ENCODE measurements at regions not wholly inside any gene's neighbourhood (a gene's known extent, or its start where the extent isn't known, plus 50 kb on each side); places are given as distances from the start of the nearest gene placed in this dataset.
"Not testable (repeated sequence)": the region's sequence is repeated elsewhere in the genome, so short reads cannot be mapped to it uniquely, and the experiment has no call there.

DNA sequence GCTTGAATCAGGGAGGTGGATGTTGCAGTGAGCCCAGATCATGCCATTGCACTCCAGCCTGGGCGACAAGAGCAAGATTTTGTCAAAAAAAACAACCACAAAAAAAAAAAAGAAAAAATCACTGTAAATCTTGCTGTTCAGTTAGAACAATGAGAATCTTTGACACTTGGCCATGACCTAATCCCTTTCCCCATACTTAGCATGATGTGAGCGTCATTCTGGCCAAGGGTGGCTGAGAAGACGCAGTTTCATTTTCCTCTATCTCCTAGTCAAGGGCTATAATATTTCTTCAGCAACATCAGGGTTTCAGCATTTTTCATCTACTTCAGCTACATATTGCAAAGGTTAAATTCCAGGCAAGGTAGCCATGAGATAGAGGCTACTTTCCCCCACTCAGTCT is 599.4 kb upstream of the MDGA2 start:
- TF ChIP-seq, protein P1, sequence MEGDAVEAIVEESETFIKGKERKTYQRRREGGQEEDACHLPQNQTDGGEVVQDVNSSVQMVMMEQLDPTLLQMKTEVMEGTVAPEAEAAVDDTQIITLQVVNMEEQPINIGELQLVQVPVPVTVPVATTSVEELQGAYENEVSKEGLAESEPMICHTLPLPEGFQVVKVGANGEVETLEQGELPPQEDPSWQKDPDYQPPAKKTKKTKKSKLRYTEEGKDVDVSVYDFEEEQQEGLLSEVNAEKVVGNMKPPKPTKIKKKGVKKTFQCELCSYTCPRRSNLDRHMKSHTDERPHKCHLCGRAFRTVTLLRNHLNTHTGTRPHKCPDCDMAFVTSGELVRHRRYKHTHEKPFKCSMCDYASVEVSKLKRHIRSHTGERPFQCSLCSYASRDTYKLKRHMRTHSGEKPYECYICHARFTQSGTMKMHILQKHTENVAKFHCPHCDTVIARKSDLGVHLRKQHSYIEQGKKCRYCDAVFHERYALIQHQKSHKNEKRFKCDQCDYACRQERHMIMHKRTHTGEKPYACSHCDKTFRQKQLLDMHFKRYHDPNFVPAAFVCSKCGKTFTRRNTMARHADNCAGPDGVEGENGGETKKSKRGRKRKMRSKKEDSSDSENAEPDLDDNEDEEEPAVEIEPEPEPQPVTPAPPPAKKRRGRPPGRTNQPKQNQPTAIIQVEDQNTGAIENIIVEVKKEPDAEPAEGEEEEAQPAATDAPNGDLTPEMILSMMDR (conservative IDR thresholded peaks at IDR 0.05) = no peak
- no peak for DNase-seq
- no peak overlapping the region for H2BK5ac ChIP-seq (ENCODE audit: insufficient read length, low read length)
- H3K14ac ChIP-seq (ENCODE audit: insufficient read depth, low read length) = no peak overlapping the region
- no peak overlapping the region for H4K5ac ChIP-seq (ENCODE audit: insufficient read length, low read depth, low read length)
- H2AK5ac ChIP-seq (ENCODE audit: insufficient read length, low read length) = no peak overlapping the region
- no peaks in the 10 kb centered on the region for H3K9me3 ChIP-seq (ENCODE audit: control insufficient read depth, low read depth, low read length)
- H3K27ac ChIP-seq (ENCODE audit: insufficient read length, low read depth, low read length) = no peak overlapping the region
- H4K8ac ChIP-seq (replicated peaks; ENCODE audit: insufficient read length, low read depth, low read length) = no peak overlapping the region
- no peak overlapping the region for H2BK20ac ChIP-seq (ENCODE audit: low read depth, low read length, poor library complexity, severe bottlenecking)
- no peak overlapping the region for H3K9ac ChIP-seq (ENCODE audit: extremely low read depth, insufficient read length, low read length)
- peaks cover 4 to 17% of the 10 kb centered on the region in 2 experiments for H3K4me1 Mint-ChIP-seq
- no peak overlapping the region for H3K4ac ChIP-seq (ENCODE audit: low read depth, low read length)
- no peaks in the 10 kb centered on the region; the same call in 1 of the 2 replicates for H3K4me1 ChIP-seq (ENCODE audit: insufficient read depth, low read length)
- H3K27me3 ChIP-seq (ENCODE audit: insufficient read depth, low read length) = no peaks in the 10 kb centered on the region
- no peaks in the 10 kb centered on the region for H4K20me1 ChIP-seq (ENCODE audit: control insufficient read depth, insufficient read depth, insufficient read length)
- H3K4me2 ChIP-seq (ENCODE audit: insufficient read depth, insufficient read length, low read length) = no peak overlapping the region
- no peaks in the 10 kb centered on the region for H3K23me2 ChIP-seq (ENCODE audit: insufficient read length, low read depth, low read length, poor library complexity, severe bottlenecking)
- H2BK12ac ChIP-seq (ENCODE audit: insufficient read length, low read depth, low read length) = peak overlapping the region; percentile 82
- H3T11ph ChIP-seq (ENCODE audit: low read length) = no peak overlapping the region
- H4K91ac ChIP-seq (ENCODE audit: insufficient read length, low read depth, low read length) = no peak overlapping the region
- H2BK15ac ChIP-seq (ENCODE audit: low read depth, low read length) = no peak overlapping the region
- H3K79me2 ChIP-seq (ENCODE audit: insufficient read depth, low read length) = no peaks in the 10 kb centered on the region
- no CpG with 5 or more reads among the region's 3 CpGs for WGBS (ENCODE audit: extremely low coverage, insufficient read length, low lambda C conversion rate)
- H3K27me3 Mint-ChIP-seq (ENCODE audit: low read depth) = no peaks in the 10 kb centered on the region
- no peak overlapping the region for H2BK120ac ChIP-seq (ENCODE audit: low read depth, low read length, poor library complexity, severe bottlenecking)
- no peak overlapping the region for H3K18ac ChIP-seq (ENCODE audit: insufficient read length, low read depth, low read length)
- H2AFZ ChIP-seq (ENCODE audit: low read length) = no peak overlapping the region
- H3K79me1 ChIP-seq (ENCODE audit: insufficient read depth, low read depth, low read length, poor library complexity, severe bottlenecking) = no peaks in the 10 kb centered on the region
- no peak overlapping the region for H3K56ac ChIP-seq (ENCODE audit: insufficient read length, low read depth, low read length)
- peaks cover 0 to 6% (median 0%) of the 10 kb centered on the region in 3 experiments; a peak in 2 of 7 replicates for H3K36me3 Mint-ChIP-seq (ENCODE audit: insufficient read depth in 1 of 3, low read depth in 3 of 3)
- H3K23ac ChIP-seq (ENCODE audit: insufficient read length, low read depth, low read length) = no peak overlapping the region
- no peaks in the 10 kb centered on the region for H3K9me3 Mint-ChIP-seq
- H3K4me3 Mint-ChIP-seq = no peak overlapping the region
- peak overlapping the region in 1 of 3 experiments; percentile 32; a peak in 2 of 7 replicates for H3K27ac Mint-ChIP-seq

DNA sequence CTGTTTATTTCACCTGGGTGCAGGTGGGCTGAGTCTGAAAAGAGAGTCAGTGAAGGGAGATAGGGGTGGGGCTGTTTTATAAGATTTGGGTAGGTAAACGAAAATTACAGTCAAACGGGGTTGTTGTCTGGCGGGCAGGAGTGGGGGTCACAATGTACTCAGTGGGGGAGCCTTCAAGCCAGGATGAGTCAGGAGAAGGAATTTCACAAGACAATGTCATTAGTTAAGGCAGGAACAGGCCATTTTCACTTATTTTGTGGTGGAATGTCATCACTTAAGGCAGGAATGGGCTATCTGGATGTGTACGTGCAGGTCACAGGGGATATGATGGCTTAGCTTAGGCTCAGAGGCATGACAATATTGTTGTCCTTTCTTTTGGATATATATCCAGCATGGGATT is 592.5 kb upstream of the MDGA2 start:
- not testable (repeated sequence) for H3K56ac ChIP-seq (ENCODE audit: insufficient read length, low read depth, low read length); H2BK120ac ChIP-seq (ENCODE audit: low read depth, low read length, poor library complexity, severe bottlenecking); H3K4ac ChIP-seq (ENCODE audit: low read depth, low read length); H3K79me1 ChIP-seq (ENCODE audit: insufficient read depth, low read depth, low read length, poor library complexity, severe bottlenecking); H2BK5ac ChIP-seq (ENCODE audit: insufficient read length, low read length); H4K5ac ChIP-seq (ENCODE audit: insufficient read length, low read depth, low read length); H3K4me1 ChIP-seq (ENCODE audit: insufficient read depth, low read length); H4K20me1 ChIP-seq (ENCODE audit: control insufficient read depth, insufficient read depth, insufficient read length); H3K27ac ChIP-seq (ENCODE audit: insufficient read length, low read depth, low read length); H3K36me3 Mint-ChIP-seq (ENCODE audit: insufficient read depth in 1 of 3, low read depth in 3 of 3); H2BK20ac ChIP-seq (ENCODE audit: low read depth, low read length, poor library complexity, severe bottlenecking); H3K23me2 ChIP-seq (ENCODE audit: insufficient read length, low read depth, low read length, poor library complexity, severe bottlenecking); H2AK5ac ChIP-seq (ENCODE audit: insufficient read length, low read length); H2AFZ ChIP-seq (ENCODE audit: low read length); H4K91ac ChIP-seq (ENCODE audit: insufficient read length, low read depth, low read length); H2BK12ac ChIP-seq (ENCODE audit: insufficient read length, low read depth, low read length); H3K9me3 Mint-ChIP-seq; H4K8ac ChIP-seq (replicated peaks; ENCODE audit: insufficient read length, low read depth, low read length); H2BK15ac ChIP-seq (ENCODE audit: low read depth, low read length); H3K27me3 Mint-ChIP-seq (ENCODE audit: low read depth); H3T11ph ChIP-seq (ENCODE audit: low read length); H3K9me3 ChIP-seq (ENCODE audit: control insufficient read depth, low read depth, low read length); H3K14ac ChIP-seq (ENCODE audit: insufficient read depth, low read length); H3K18ac ChIP-seq (ENCODE audit: insufficient read length, low read depth, low read length); H3K23ac ChIP-seq (ENCODE audit: insufficient read length, low read depth, low read length); H3K27me3 ChIP-seq (ENCODE audit: insufficient read depth, low read length)
- peaks cover 11 to 17% of the 10 kb centered on the region in 2 experiments; a peak in 3 of 4 replicates for H3K4me1 Mint-ChIP-seq
- no CpG with 5 or more reads among the region's 4 CpGs for WGBS (ENCODE audit: extremely low coverage, insufficient read length, low lambda C conversion rate)
- peaks cover 12% of the 10 kb centered on the region; the same call in 1 of the 2 replicates for H3K79me2 ChIP-seq (ENCODE audit: insufficient read depth, low read length)
- H3K4me3 Mint-ChIP-seq = peak overlapping the region; percentile 52 to 58; a peak in 4 of 5 replicates
- peak; percentile 66 for DNase-seq
- peak overlapping the region; percentile 98 for H3K4me2 ChIP-seq (ENCODE audit: insufficient read depth, insufficient read length, low read length)
- H3K27ac Mint-ChIP-seq = peak overlapping the region; percentile 0 to 68 (median 2); a peak in 4 of 7 replicates
- H3K9ac ChIP-seq (ENCODE audit: extremely low read depth, insufficient read length, low read length) = peak overlapping the region; percentile 91

All from H9 (cell line).